Testis (tissue), 2 donors: ENCODE measurements at regions not wholly inside any gene's neighbourhood (a gene's known extent, or its start where the extent isn't known, plus 50 kb on each side); places are given as distances from the start of the nearest gene placed in this dataset.
A peak's percentile ranks its signal among the peaks of the same experiment; 100 is the strongest.

Experiments
- DNase-seq: peaks from one replicate; pipeline ENCODE4 v3.0.0-alpha.2; 2019
- H3K27ac ChIP-seq, 2 donors: fragments of 200-600 bp; sonication (generic); one replicate each; pipeline ENCODE4 v1.5.1; 2019
- H3K27me3 ChIP-seq: fragments of 200-600 bp; sonication (generic); one replicate; pipeline ENCODE4 v1.5.1; 2019
- H3K36me3 ChIP-seq: fragments of 200-600 bp; sonication (generic); one replicate; pipeline ENCODE4 v1.5.1; 2017; ENCODE audit warnings: low read depth; ENCODE audit errors: missing control alignments
- H3K4me1 ChIP-seq: fragments of 200-600 bp; sonication (generic); one replicate; pipeline ENCODE4 v1.5.1; 2019
- H3K4me3 ChIP-seq, 2 donors: fragments of 200-600 bp; sonication (generic); one replicate each; pipeline ENCODE4 v1.5.1; 2017 to 2019
- H3K9me3 ChIP-seq: fragments of 200-600 bp; sonication (generic); one replicate; pipeline ENCODE4 v1.5.1; 2017
- CTCF ChIP-seq, 3 experiments: fragments of 450-650 bp in 2 of 3; fragments of 200-600 bp in 1 of 3; sonication (generic) in 1 of 3; IDR thresholded peaks; one replicate each; pipeline ENCODE4 v1.5.1; 2016 to 2019; ENCODE audit warnings: antibody characterized with exemption in 3 of 3, mild to moderate bottlenecking in 2 of 3, moderate library complexity in 1 of 3
- POLR2A ChIP-seq: fragments of 450-650 bp; IDR thresholded peaks from one replicate; pipeline ENCODE4 v1.6.1; 2017; ENCODE audit warnings: antibody characterized with exemption, mild to moderate bottlenecking, moderate library complexity
- WGBS, 2 donors: methylation state at CpG; one replicate each; pipeline ENCODE4 v1.1.5; 2018; 5-methylcytosine and 5-hydroxymethylcytosine counted together
- intact Hi-C: fragments of 100-400 bp; cut with DNase I; formaldehyde crosslinking; loops from one replicate; pipeline ENCODE4 v1.15.1; 2023; ENCODE audit warnings: low total_unique reads

- H3K36me3 ChIP-seq = no peaks in the 10 kb centered on the region
- H3K27me3 ChIP-seq = no peaks in the 10 kb centered on the region
- WGBS, 2 donors = 82 to 91% methylated on average over 3 of the region's 3 CpGs
- no peak overlapping the region for H3K27ac ChIP-seq
- no peaks in the 10 kb centered on the region for H3K4me1 ChIP-seq
- H3K4me3 ChIP-seq = no peak overlapping the region
- intact Hi-C loops = no loop called here
- TF ChIP-seq POLR2A (no peak), CTCF (IDR thresholded peaks at IDR 0.05) (no peak)
- DNase-seq = no peak
- no peaks in the 10 kb centered on the region for H3K9me3 ChIP-seq
Measured at GRCh38 chr1:218718206-218718605, 373.1 kb downstream of the TGFB2 start.

DNA sequence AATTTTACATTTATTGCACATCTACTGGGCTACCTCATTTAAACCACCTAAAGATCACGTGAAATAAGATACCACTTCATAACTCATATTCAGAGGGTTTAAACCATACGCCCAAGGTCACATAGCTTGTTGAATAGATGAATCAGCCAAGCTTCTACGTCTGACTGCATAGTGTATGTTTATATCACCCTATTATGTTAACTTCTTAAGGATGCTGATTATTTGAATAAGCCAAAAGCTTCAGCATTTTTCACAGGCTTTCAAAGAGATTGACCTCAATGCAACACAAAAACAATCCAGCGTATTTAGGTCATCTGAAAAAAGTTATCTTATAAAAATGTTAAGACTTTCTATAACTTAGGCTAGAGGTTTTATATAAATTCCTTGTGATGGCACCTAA, 373.8 kb downstream of the TGFB2 start:
- Histone ChIP-seq H3K27ac (no peak overlapping the region), H3K4me1 (no peaks in the 10 kb centered on the region), H3K27me3 (no peaks in the 10 kb centered on the region), H3K4me3 (no peak overlapping the region), H3K9me3 (no peaks in the 10 kb centered on the region), H3K36me3 (no peaks in the 10 kb centered on the region)
- intact Hi-C loops = no loop called here
- no peak for DNase-seq
- no peak for TF ChIP-seq CTCF (IDR thresholded peaks at IDR 0.05)
- no peak for TF ChIP-seq POLR2A
- 83 to 95% methylated on average over 4 of the region's 4 CpGs for WGBS, 2 donors

DNA sequence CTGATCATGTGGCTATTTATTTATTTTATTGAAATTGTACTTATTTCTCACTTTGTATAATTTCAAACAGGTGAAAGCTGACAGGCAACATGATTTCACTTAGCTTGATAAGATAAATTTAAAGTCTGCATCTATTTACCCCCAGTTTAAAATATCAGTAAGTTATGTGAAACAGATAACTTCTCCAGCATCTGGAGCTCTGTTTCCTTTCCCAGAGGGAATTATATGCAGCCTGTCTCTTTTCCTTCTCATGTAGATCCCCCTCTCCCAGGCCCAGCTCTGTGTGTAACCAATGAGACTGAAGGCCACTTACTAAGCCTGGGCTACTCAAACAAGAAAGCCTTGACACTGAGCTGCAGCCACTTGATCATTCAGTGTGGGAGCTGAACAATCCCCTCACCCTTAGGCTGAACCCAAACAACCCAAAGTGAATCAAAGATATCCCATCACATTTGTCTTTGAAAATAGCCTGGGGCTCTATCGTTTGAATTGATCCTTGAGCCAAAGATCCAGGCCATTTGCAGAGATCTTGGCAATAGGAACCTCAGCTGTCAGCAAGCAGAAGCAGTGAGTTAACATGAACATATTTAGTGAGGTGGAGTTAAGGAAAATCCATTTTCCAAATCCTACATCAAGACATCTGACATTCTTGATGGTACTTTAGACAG, 383.9 kb downstream of the TGFB2 start:
- DNase-seq = no peak
- no peak overlapping the region for H3K27ac ChIP-seq
- no peaks in the 10 kb centered on the region for H3K36me3 ChIP-seq

DNA sequence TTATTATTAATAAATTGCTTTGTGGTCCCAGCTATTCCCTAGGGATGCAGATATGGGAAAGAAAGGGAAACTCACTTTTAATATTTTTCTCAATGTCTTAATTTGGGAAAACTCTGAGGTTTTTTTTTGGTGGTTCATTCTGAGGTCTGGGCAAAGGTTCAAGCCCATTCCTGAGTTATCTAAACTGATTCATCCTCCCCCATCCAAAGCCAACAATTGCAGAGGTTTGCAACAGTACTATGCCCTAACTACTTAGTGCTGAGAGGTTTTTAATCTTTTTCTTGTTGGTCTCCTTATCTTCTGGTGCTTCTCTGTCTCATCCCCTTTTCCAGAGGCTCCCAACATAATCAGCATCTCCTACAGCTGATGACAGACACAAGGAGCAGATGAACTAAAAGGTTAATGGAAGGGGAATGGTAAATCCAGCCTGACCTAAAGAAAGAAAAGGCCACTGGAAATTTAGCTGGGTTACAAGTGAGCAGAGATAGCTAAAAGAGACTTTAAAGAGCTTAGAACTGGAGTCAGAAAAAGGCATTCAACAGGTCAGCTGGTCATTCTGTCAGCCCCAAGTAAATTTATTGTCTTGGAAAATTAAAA, 390.4 kb downstream of the TGFB2 start:
- TF ChIP-seq POLR2A (no peak), CTCF (IDR thresholded peaks at IDR 0.05) (no peak)
- Histone ChIP-seq H3K27me3 (no peaks in the 10 kb centered on the region), H3K4me1 (peaks cover 12% of the 10 kb centered on the region), H3K9me3 (no peaks in the 10 kb centered on the region), H3K27ac (peak overlapping the region in 1 of 2 donors; percentile 31), H3K36me3 (no peaks in the 10 kb centered on the region), H3K4me3 (no peak overlapping the region)
- intact Hi-C loops = no loop called here
- peak; percentile 32 for DNase-seq

More for the DNA sequence above, 383.9 kb downstream of the TGFB2 start:
- 62 to 74% methylated on average over 1 of the region's 1 CpG for WGBS, 2 donors
- intact Hi-C loops = no loop called here
- Histone ChIP-seq H3K27me3 (no peaks in the 10 kb centered on the region), H3K4me1 (no peaks in the 10 kb centered on the region), H3K9me3 (no peaks in the 10 kb centered on the region), H3K4me3 (no peak overlapping the region)
- TF ChIP-seq POLR2A = no peak
- no peak for TF ChIP-seq CTCF (IDR thresholded peaks at IDR 0.05)

DNA sequence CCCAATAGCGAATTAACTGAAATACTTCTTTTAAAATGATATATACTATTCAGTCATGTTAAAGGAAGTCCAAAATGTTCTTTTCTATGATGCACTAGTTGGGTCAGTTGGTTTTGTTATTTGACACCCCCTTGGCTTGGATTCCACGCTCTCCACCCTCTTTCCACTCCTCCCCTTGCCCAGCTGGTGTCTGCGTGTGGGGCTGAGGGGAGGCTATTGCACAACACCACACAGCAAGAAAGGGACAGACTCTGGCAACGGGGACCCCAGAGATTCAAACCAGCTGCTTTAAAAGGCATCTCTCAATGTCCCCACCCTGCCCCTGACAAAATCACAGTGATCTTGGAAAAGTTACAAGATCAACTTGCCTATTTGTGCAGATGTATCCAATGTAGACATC, 394.3 kb downstream of the TGFB2 start:
- Histone ChIP-seq H3K27me3 (no peaks in the 10 kb centered on the region), H3K4me1 (peaks cover 12% of the 10 kb centered on the region), H3K4me3 (no peak overlapping the region), H3K9me3 (no peaks in the 10 kb centered on the region), H3K36me3 (no peaks in the 10 kb centered on the region), H3K27ac (no peak overlapping the region)
- WGBS, 2 donors = 69 to 70% methylated on average over 4 of the region's 4 CpGs
- intact Hi-C loops = no loop called here
- peak; percentile 45 for DNase-seq
- TF ChIP-seq POLR2A (no peak), CTCF (IDR thresholded peaks at IDR 0.05) (no peak)
